ENCODE measurements at regions not wholly inside any gene's neighbourhood (a gene's known extent, or its start where the extent isn't known, plus 50 kb on each side); places are given as distances from the start of the nearest gene placed in this dataset.
A peak's percentile ranks its signal among the peaks of the same experiment; 100 is the strongest.
"Not testable (repeated sequence)": the region's sequence is repeated elsewhere in the genome, so short reads cannot be mapped to it uniquely, and the experiment has no call there.

DNA sequence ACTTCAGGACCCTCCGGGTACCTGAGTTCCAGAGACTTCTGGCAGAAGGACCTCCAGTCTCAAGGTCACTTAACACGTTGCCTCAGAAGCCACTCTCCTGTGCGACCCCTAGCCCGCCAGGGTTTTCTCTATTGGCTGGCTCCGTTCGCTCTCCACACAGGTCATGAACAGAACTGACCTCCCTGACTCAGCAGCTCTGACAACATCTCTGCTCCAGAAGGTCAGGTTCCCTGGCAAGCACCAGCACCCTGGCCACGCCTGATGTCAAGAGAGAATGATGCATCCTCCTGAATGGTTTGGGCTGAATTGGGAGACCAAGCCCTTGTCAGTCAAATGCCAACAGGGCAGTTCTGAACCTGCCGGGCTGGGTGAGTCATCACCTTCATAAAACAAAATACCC, 84.3 kb upstream of the TMEM45B start:
- no peak for DNase-seq

- DNase-seq, result no peak
Measured at GRCh38 chr11:129732941-129733340, 82.7 kb upstream of the TMEM45B start.

DNA sequence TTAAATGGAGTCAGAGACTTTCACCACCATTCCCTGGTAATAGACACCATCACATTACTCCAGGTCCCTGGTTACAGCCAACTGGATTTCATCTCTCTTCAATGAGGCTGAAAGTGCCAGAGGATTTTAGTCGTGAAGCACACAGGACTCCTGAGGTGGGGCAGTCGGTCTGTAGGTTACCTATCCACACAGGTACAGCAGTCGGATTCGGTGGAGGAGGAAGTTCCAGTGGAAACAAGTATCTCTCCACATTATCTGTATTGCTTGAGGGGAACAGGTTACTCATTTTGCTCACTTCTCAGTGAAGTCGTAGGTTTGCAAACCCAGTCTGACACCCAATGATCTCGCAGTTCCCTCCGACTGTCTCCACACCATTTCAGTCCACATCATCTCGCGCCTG, 82.3 kb upstream of the TMEM45B start:
- DNase-seq, result no peak

DNA sequence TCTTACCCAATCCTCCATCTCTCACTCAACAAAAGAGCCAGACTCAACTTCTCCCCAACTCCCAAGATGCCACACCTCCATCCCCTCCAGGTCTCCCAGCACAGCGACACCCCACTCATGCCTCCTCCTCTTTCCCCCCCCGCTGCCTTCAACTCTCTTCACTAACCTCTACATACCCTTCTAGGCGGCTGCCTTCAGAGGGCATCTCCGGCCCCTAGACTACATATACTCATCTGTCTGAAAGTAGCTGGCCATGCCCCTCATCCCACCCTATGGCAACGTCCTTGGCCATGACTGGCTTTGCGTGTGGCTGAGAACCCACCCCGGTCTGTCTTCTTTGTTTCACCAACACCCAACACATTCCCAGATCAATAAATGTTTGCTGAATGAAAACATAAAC, 81.7 kb upstream of the TMEM45B start:
- no peak for DNase-seq

DNA sequence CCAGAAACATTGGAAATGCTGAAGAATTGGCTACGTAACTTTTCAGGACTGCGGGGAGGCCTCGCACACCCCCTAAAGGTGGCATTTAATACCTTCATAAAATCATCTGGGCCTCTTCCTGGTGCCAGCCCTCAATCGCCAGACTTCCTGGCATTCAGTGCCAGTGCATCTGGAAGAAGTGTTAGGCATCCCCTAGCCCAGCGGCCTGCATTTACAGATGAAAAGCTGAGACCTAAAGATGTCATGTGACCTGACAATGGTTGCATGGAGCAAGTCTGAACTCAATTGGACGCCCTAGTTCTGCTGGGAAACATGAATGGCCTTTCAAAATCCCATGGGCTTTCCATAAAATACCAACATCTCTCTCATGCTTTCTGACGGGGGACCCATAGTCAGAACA, 81.0 kb upstream of the TMEM45B start:
- DNase-seq, result no peak

GRCh38 chr11:129737831-129738230, 77.8 kb upstream of the TMEM45B start:
- no peak for DNase-seq

DNA sequence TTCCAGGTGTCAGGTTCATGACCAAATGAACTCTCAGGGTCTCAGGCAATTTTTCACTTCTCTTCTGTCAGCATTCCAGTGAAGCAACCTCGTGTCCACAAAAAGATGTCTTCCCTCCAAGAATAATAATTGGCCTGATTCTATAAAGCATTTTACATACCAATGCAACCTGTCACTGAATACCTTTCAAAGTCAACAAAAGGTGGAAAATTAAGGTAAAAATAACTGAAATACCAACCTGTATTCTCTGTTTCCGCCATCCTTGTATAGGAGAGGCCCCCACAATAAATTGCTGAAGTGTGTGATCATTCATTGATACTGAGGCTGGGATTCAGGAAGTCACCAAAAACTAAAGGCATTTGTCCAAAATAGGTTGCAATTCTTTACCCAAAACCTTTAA, 77.4 kb upstream of the TMEM45B start:
- DNase-seq, result no peak

DNA sequence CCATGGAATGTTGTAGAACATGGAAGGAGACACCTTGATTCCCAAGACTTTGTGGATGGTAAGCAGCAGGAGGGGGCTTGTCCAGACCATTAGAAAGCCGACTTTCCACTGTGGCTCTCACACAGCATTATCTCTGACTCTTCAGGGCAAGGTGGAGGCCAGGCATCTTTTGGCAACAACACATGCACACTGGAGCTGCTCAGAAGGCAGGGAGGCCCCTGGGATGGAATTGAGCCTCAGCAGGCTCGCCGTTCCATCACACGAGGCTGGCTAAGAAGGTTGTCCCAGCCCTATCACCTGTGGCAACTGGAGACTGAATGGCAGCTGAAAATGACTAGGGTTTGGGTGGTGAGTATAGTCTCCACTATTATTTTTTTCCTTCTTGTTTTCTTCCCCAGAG, 76.3 kb upstream of the TMEM45B start:
- no peak for DNase-seq

GRCh38 chr11:129740125-129740719, 75.4 kb upstream of the TMEM45B start:
- DNase-seq, result no peak

GRCh38 chr11:129743112-129743815, 72.4 kb upstream of the TMEM45B start:
- no peak for DNase-seq

DNA sequence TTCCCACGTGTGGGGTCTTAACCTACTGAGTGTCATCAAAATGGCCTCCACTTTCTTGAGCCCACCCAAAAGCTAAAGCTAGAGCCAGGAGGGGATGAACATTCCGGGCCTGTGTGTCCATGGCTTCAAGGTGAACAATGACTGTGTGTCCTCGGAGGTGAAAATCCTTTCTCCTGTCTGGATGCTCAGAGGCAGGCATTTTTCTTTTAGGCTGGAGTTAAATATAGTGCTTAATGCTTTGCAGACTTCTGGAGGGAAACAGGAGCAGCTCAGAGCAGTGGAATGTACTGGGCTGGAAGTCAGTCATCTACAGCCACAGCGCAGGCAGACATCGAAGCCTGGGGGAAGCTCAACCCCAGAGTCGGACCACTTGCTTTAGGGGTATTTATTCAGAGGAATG, 68.6 kb upstream of the TMEM45B start:
- DNase-seq, result no peak

GRCh38 chr11:129749141-129749540, 66.5 kb upstream of the TMEM45B start:
- no peak for DNase-seq

DNA sequence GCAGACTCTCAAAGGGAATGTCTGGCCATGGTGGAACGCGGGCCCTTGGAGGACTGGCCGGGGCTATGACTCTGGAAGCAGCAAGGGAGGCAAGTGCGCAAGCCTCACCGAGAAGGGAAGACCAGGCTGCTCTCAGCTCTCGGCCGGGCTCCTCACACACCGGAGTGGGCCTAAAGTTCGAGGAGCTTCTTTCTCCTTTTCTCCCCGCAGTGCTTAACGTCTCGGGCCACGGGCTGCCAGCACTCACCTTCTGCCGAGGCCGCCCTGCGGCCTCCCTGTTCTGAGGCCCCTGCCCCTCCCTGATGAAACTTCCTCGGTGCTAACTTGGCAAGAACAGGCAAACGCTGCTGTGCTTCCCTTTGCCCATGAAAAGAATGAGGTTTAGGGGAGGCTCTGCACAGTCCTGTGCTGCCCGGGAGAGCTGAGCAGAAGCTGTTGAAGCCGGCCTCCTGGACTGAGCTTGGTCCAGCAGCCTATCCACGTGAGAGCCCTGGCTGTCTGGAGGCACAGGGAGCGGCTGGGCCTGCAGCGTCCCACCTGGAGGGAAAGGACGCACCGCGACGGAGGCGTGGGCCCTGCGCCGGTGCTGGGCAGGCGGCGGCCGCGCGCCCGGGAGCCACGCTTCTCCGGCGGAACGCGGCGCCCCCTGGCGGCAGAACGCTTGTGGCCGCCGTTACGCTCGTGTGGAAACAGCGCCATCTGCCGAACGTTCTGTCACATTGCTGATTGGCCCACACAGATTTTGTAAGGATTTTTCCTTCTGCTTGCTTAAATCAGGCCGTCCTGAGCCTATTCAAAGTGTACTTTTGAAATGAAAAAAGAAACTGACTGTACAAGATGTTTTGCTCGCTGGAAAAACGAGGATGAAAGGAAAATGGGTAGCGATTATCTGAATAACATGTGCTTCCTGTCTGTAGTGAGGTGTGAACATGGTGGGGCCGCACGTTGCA, 65.0 kb upstream of the TMEM45B start:
- DNase-seq, result peak; percentile 82

DNA sequence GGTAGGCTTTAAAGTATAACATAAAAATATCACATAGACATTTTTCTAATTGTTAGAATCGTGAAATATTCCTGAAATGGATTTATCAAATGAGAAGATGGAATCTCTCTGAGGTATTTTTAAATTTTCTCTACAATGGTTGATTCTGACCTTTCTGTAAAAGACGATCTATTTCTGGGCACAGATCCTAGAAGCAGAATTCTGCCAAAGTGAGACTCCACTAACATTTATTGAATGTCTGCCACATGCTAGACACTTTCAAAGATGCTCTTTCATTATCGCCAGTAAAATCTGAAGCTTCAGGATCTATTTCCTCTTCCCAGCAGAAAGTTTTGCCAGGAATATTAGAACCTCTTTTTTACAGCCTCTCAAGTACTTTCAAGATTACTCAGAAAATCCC, 64.1 kb upstream of the TMEM45B start:
- no peak for DNase-seq

GRCh38 chr11:129763569-129763968, 52.1 kb upstream of the TMEM45B start:
- not testable (repeated sequence) for DNase-seq

DNA sequence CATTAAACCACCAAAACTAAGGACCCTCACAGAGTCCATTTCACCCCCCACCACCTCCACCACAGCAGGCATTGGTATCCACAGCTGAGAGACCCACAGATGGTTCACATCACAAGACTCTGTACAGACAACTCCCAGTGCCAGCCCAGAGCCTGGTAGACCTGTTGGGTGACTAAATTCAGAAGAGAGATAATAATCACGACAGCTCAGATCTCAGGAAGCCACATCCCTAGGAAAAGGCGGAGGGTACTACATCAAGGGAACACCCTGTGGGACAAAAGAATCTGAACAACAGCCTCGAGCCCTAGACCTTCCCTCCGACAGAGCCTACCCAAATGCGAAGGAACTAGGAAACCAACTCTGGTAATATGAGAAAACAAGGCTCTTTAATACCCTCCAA, 51.4 kb upstream of the TMEM45B start:
- not testable (repeated sequence) for DNase-seq

Data from hematopoietic multipotent progenitor cell treated with erythropoietin and hydrocortisone succinate and interleukin-3 and kit ligand, for 4 days (in vitro differentiated cells).